B cell (primary cell): ENCODE measurements at regions not wholly inside any gene's neighbourhood (a gene's known extent, or its start where the extent isn't known, plus 50 kb on each side); places are given as distances from the start of the nearest gene placed in this dataset.

ENCODE experiments used
- ATAC-seq: fragments of 200-7000 bp; cut with Tn5 transposase; one replicate; pipeline ENCODE4 v1.10.0; 2021; ENCODE audit warnings: low read depth, mild to moderate bottlenecking, moderate number of reproducible peaks, moderate library complexity
- CTCF ChIA-PET: fragments of 350-600 bp; sonication (Branson Sonifier 250); formaldehyde crosslinking; loops from one replicate; lab custom pipeline; 2021; ENCODE audit warnings: antibody characterized with exemption, inconsistent platforms; lab: Charles Lee
- POLR2A ChIA-PET: fragments of 350-600 bp; sonication (Branson Sonifier 250); formaldehyde crosslinking; loops from one replicate; lab custom pipeline; 2021; ENCODE audit warnings: antibody characterized with exemption; lab: Charles Lee
- DNase-seq: peaks from one replicate; pipeline ENCODE4 v3.0.0; 2013
- H2AFZ ChIP-seq: 2 replicates; pipeline ENCODE4 v1.6.1; 2012; ENCODE audit warnings: mild to moderate bottlenecking, low read depth, low read length; ENCODE audit not compliant: insufficient read depth, poor library complexity, severe bottlenecking
- H3K27ac ChIP-seq, 2 donors: 1 replicate in 1 of 2; 2 replicates in 1 of 2; pipeline ENCODE4 v1.5.1; 2012 to 2013; ENCODE audit warnings: low read length in 2 of 2, mild to moderate bottlenecking in 2 of 2, moderate library complexity in 1 of 2
- H3K27me3 ChIP-seq, 4 experiments: fragments of 200-600 bp in 1 of 4; sonication (generic) in 1 of 4; replicated peaks in 1 of 4; 1 replicate in 2 of 4; 2 replicates in 2 of 4; pipeline versions ENCODE4 v1.6.1 to v1.7.0; 2013 to 2016; ENCODE audit warnings: low read length in 3 of 4, mild to moderate bottlenecking in 2 of 4, mixed read lengths in 1 of 4, moderate library complexity in 1 of 4; ENCODE audit not compliant: insufficient read depth in 4 of 4, control insufficient read depth in 3 of 4; ENCODE audit errors: control extremely low read depth in 1 of 4
- H3K36me3 ChIP-seq, 2 experiments: replicated peaks in 1 of 2; 1 replicate in 1 of 2; 2 replicates in 1 of 2; pipeline versions ENCODE4 v1.6.1 to v1.7.1; 2013; ENCODE audit warnings: low read length in 1 of 2; ENCODE audit not compliant: insufficient read depth in 2 of 2, control insufficient read depth in 1 of 2; ENCODE audit errors: control extremely low read depth in 1 of 2, extremely low read depth in 1 of 2
- H3K4me1 ChIP-seq, 2 donors: fragments of 200-600 bp in 1 of 2; sonication (generic) in 1 of 2; 1 replicate in 1 of 2; 2 replicates in 1 of 2; pipeline versions ENCODE4 v1.5.1 to v1.6.1; 2013 to 2017; ENCODE audit warnings: low read length in 2 of 2; ENCODE audit not compliant: control insufficient read depth in 2 of 2, insufficient read depth in 2 of 2
- H3K4me2 ChIP-seq: replicated peaks from 2 replicates; pipeline ENCODE3; 2012; ENCODE audit warnings: mild to moderate bottlenecking, low read depth, low read length; ENCODE audit not compliant: poor library complexity, severe bottlenecking
- H3K4me3 ChIP-seq, 5 experiments: fragments of 200-600 bp in 1 of 5; sonication (generic) in 1 of 5; 1 replicate in 3 of 5; 2 replicates in 2 of 5; pipeline versions ENCODE4 v1.5.1 to v1.7.0; 2011 to 2016; ENCODE audit warnings: low read length in 4 of 5, mild to moderate bottlenecking in 4 of 5, low read depth in 2 of 5, control low read depth in 1 of 5, moderate library complexity in 1 of 5; ENCODE audit not compliant: insufficient read depth in 1 of 5; ENCODE audit errors: control extremely low read depth in 1 of 5, extremely low read depth in 1 of 5
- H3K79me2 ChIP-seq: fragments of 200-600 bp; sonication (generic); one replicate; pipeline ENCODE4 v1.6.0; 2016; ENCODE audit warnings: low read length; ENCODE audit not compliant: control insufficient read depth, insufficient read depth
- H3K9ac ChIP-seq: fragments of 200-600 bp; sonication (generic); 2 replicates; pipeline ENCODE4 v1.6.1; 2017; ENCODE audit warnings: mild to moderate bottlenecking, low read length, moderate library complexity
- H3K9me3 ChIP-seq, 3 donors: one replicate each; pipeline versions ENCODE4 v1.6.1 to v1.7.1; 2013; ENCODE audit warnings: low read length in 2 of 3; ENCODE audit not compliant: control insufficient read depth in 2 of 3, insufficient read depth in 1 of 3; ENCODE audit errors: control extremely low read depth in 1 of 3
- H4K20me1 ChIP-seq: 2 replicates; pipeline ENCODE4 v1.6.0; 2012; ENCODE audit warnings: mild to moderate bottlenecking, low read length; ENCODE audit not compliant: insufficient read depth, control insufficient read depth, poor library complexity, severe bottlenecking
- H3K27ac Mint-ChIP-seq: one replicate; pipeline ENCODE4 v1.8.0; 2021; ENCODE audit warnings: mixed read lengths
- H3K27me3 Mint-ChIP-seq: one replicate; pipeline ENCODE4 v1.8.0; 2021; ENCODE audit warnings: mixed read lengths
- H3K4me1 Mint-ChIP-seq: one replicate; pipeline ENCODE4 v1.8.0; 2021; ENCODE audit warnings: mixed read lengths
- H3K4me3 Mint-ChIP-seq: one replicate; pipeline ENCODE4 v1.8.0; 2021; ENCODE audit warnings: mixed read lengths
- H3K9me3 Mint-ChIP-seq: one replicate; pipeline ENCODE4 v1.8.0; 2022; ENCODE audit warnings: mixed read lengths; ENCODE audit not compliant: insufficient read depth
- EZH2 ChIP-seq: IDR thresholded peaks from 2 replicates; pipeline ENCODE4 v1.6.1; 2012; ENCODE audit warnings: borderline replicate concordance, low read depth, mild to moderate bottlenecking, moderate library complexity, low read length; ENCODE audit not compliant: insufficient read depth, poor library complexity, severe bottlenecking
- WGBS: methylation state at CpG from one replicate; pipeline ENCODE4 v1.1.5; 2013; ENCODE audit warnings: missing lambda C conversion rate; ENCODE audit not compliant: insufficient coverage; 5-methylcytosine and 5-hydroxymethylcytosine counted together
- intact Hi-C: fragments of 100-400 bp; cut with micrococcal nuclease; formaldehyde crosslinking; loops from one replicate; pipeline ENCODE4 v1.10.0; 2022
- TF ChIP-seq, protein P1 (sequence below): fragments of 200-600 bp; IDR thresholded peaks from one replicate; pipeline ENCODE4 v1.8.0; 2022; ENCODE audit warnings: antibody characterized with exemption, mild to moderate bottlenecking

DNA sequence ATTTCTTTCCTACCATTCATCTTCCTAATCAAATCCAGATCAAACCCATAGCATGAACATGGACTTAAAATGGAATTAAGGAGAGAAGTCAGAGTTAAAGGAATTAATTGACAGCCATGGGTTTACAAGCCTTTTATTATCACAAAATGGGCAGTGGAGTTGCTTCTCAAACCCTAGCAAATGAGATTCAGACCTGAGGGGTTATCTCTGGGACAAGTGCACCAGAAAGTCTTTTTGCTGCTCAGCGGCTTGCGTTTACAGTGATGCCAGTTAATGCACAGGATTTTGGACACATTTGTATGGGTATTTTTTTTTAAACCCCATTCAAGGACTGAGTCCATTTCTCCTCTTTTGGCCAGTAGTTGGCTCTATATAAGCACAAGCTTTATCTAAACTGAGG is 503.0 kb downstream of the EFNB2 start:
- TF ChIP-seq, protein P1, sequence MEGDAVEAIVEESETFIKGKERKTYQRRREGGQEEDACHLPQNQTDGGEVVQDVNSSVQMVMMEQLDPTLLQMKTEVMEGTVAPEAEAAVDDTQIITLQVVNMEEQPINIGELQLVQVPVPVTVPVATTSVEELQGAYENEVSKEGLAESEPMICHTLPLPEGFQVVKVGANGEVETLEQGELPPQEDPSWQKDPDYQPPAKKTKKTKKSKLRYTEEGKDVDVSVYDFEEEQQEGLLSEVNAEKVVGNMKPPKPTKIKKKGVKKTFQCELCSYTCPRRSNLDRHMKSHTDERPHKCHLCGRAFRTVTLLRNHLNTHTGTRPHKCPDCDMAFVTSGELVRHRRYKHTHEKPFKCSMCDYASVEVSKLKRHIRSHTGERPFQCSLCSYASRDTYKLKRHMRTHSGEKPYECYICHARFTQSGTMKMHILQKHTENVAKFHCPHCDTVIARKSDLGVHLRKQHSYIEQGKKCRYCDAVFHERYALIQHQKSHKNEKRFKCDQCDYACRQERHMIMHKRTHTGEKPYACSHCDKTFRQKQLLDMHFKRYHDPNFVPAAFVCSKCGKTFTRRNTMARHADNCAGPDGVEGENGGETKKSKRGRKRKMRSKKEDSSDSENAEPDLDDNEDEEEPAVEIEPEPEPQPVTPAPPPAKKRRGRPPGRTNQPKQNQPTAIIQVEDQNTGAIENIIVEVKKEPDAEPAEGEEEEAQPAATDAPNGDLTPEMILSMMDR = no peak
- TF ChIP-seq EZH2 = no peak
- no peak overlapping the region for H3K4me2 ChIP-seq
- no peak overlapping the region for H2AFZ ChIP-seq
- H3K79me2 ChIP-seq = no peaks in the 10 kb centered on the region
- H3K4me1 ChIP-seq = no peaks in the 10 kb centered on the region
- H3K27ac ChIP-seq = no peak overlapping the region
- H3K9ac ChIP-seq = no peak overlapping the region
- H3K4me3 Mint-ChIP-seq = no peak overlapping the region
- no peak overlapping the region for H3K27ac Mint-ChIP-seq
- no peaks in the 10 kb centered on the region for H3K27me3 Mint-ChIP-seq
- peaks cover 0 to 9% (median 0%) of the 10 kb centered on the region in 3 donors for H3K9me3 ChIP-seq
- intact Hi-C loops = no loop called here
- no peaks in the 10 kb centered on the region for H3K27me3 ChIP-seq
- no peaks in the 10 kb centered on the region for H3K4me1 Mint-ChIP-seq
- CTCF ChIA-PET = no interaction called here
- H3K4me3 ChIP-seq = no peak overlapping the region
- no peak for ATAC-seq
- DNase-seq = no peak
- 100% methylated on average over 2 of the region's 2 CpGs for WGBS
- H3K36me3 ChIP-seq = no peaks in the 10 kb centered on the region
- POLR2A ChIA-PET = no interaction called here
- H4K20me1 ChIP-seq = no peaks in the 10 kb centered on the region
- no peaks in the 10 kb centered on the region for H3K9me3 Mint-ChIP-seq

DNA sequence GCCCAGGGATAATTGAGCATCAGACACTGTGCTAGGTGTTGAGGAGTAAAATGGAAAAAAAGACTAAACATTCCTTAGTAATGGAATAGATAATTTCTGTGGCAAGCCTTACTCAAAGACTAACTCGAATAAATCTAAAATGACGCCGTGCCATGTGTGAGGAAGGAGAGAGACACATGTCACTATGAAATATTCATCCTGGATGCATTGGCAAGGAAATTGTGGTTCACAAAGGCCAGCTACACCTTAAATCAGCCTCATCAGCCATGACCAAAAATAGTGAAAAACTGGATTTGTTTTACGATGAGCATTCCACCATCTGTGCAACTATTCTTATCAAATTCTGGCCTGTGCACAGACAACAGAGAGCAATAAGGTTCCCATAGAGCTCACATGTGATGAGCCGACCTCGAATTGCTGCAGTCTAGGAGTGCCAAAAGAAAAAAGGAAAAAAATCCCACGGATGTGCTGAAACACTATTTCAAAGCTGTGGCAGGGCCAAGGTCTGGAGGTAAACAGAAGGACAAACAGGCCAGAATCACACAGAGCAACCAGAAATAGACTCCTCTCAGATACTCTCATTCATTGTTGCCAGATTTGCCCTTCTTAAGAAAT is 505.7 kb downstream of the EFNB2 start:
- Histone ChIP-seq H4K20me1 (no peaks in the 10 kb centered on the region), H3K79me2 (no peaks in the 10 kb centered on the region), H3K27me3 (no peaks in the 10 kb centered on the region), H3K9ac (no peak overlapping the region), H3K4me2 (no peak overlapping the region), H3K9me3 (no peaks in the 10 kb centered on the region), H2AFZ (no peak overlapping the region), H3K36me3 (no peaks in the 10 kb centered on the region), H3K4me3 (no peak overlapping the region), H3K27ac (no peak overlapping the region), H3K4me1 (no peaks in the 10 kb centered on the region)
- intact Hi-C loops = no loop called here
- TF ChIP-seq EZH2 = no peak
- TF ChIP-seq, protein P1 = no peak
- ATAC-seq = no peak
- ChIA-PET POLR2A (no interaction called here), CTCF (no interaction called here)
- Mint-ChIP-seq H3K27me3 (no peaks in the 10 kb centered on the region), H3K9me3 (no peaks in the 10 kb centered on the region), H3K27ac (no peak overlapping the region), H3K4me1 (no peaks in the 10 kb centered on the region), H3K4me3 (no peak overlapping the region)
- DNase-seq = no peak
- 83% methylated on average over 5 of the region's 7 CpGs for WGBS
